NOMO-1 treated with dmso at 0.1 percent for 144 hours (cell line): ENCODE measurements at regions not wholly inside any gene's neighbourhood (a gene's known extent, or its start where the extent isn't known, plus 50 kb on each side); places are given as distances from the start of the nearest gene placed in this dataset.

Source experiments
- DNase-seq: peaks from one replicate; lab custom pipeline; 2025; ENCODE audit not compliant: unreplicated experiment; lab: John Stamatoyannopoulos, UW

DNA sequence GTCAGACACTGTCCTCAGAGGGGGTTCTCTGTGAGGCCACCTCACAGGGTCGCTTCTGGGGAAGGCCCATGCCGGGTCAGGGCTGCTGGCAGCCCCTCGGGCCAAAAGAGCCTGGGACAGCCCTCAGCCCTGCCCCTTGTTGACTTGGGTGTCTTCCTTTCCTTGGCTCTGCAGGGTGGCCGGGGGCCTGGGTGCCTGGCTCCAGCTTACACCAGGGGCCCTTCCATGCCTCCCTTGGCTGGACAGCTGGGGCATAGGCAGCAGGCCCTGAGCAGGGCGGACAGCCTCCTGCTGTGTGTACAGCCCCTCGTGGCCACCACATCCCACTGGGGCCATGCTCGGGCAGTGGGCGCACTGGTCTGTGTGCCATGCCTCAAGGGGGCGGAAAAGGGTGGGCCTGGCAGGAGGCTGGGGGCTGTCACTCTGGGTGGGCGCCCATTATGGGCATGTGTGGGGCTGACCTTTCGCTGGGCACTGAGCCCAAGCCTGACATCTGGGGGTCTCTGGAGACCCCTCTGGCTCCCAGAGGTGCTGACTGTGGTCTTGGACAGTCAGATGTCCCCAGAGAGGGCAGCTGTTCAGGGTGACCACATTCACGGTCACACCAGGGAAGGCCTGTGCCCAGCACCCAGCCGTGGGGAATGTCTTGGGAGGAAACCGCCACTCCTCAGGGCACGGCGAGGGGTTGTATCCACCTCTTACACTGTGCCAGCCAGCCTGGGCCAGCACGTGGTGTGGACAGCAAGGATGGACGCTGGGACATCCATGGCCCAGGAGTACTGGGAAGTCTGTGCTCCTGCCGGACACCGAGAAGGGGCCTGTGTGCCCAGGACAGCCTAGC is 313.3 kb downstream of the TMEM121 start:
- DNase-seq: no peak

DNA sequence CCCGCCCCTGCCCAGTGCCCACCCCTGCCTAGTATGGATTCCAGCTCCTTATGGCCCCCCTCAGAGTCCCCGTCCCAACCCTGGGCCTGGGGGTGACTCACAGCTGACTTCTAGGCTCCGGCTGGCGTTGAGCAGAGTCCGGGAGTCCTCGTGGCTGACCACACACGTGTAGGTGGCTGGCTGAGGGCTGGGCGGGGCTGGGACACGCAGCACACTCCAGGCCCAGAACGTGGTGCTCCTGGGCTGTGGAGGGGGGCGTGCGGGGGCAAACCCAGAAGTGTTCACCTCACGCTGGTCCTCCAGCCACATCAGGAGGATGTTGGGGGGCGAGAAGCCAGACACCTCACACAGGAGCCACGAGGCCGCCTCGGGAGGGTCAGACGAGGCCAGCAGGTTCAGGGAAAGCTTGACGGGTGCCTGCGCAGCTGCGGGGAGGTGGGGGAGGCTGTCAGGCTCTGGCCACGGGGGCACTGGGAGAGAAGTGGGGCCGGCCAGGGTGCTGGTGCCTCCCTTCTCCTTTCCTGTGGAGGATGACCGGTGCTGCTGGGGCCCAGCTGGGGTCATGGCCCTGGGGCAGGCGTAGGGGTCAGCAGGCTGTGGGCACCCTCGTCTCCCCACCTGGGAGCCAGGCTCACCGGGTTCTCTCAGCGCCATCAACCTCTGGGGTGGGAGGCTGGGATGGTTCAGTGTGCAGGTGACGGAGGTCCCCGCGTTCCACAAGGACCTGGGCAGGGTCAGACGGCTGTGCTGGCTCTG is 314.1 kb downstream of the TMEM121 start:
- DNase-seq: no peak

DNA sequence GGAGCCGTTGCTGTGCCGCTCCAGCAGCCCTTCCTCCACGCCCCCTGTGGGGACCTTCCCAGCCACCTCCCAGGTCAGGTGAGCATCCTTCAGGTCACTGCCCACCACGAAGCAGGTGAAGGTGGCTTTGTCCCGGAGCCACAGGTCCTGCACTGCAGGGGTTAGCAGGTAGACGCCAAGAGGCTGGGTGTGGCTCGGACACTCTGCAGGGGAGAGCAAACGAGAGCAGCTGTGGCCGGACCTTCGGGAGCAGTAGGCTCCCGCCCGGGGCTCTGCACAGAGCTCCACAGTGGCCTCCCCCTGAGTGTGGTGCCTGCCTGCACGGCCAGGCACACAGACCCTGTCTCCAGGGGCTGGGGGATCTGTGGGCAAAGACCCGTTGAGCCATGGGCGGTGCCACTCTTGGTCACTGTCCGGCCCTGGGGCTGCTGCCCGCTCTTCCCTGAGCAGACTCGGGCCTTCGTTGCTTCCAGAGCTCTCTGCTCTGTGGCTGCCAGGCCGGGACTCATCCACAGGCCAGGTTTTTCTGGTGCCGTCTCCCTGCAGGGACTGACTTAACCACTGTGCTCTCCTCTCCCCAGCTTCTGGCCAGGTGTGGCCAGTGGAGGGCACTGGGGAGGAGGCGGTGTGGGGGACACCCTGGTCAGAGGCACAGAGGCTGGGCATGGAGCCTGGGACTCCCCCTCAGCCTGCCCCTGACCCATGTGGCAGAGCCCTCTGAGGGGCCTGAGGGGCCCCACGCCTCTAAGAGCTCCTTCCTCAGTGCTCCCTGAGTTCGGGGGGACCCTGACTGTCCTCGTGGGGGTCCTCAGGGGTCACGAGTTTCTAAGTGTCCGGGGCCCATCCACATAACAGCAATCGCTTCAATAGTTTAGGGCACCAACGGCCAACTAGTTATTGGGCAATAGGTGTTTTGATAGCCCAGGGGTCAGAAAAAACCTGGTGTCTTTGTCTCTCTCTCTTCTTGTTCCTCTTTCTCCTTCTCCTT is 314.9 kb downstream of the TMEM121 start:
- DNase-seq: peak; percentile 1

DNA sequence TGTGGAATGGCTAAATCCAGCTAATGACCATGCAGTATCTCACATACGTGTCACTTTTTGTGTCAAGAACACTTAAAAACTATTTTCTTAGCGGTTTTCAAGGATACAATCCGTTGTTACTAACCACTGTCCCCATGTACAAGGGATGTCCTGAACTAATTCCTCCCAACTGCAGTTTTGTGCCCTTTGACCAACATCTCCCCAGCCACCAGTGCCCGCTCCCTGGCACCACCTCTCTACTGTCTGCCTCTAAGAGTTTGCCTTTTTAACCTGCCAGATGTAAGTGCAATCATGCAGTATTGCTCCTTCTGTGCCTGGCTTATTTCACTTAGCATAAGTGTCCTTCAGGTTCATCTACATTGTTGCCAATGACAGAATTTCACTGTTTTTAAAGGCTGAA is 315.7 kb downstream of the TMEM121 start:
- no peak for DNase-seq

DNA sequence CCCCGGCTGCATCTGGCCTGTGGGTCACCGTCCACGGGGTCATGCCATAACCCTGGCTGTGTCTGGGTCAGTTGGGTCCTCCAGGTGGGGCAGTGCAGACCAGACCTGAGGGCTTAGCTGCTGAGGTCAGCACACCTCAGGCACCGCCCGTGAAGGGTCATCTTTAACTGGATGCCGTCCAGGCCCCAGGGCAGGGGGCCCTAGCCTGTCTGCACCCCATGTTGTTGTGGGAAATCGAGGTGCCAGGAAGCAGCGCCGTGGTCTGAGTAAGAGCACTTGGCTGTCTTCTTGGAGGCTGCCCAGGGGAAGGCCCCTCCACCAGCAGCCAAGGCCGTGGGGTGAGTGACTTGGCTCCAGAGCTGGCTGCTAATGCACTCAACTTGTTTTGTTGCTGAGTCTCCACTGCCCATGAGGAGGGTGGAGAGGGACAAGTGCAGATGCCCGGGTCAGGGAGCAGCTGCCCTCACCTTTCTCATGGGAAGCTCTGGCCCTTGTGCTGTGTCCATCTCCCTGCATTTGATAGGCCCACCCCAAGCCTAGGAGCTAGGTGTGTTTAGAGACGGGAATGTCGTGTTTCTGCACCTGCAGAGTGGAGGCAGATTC is 317.2 kb downstream of the TMEM121 start:
- no peak for DNase-seq

DNA sequence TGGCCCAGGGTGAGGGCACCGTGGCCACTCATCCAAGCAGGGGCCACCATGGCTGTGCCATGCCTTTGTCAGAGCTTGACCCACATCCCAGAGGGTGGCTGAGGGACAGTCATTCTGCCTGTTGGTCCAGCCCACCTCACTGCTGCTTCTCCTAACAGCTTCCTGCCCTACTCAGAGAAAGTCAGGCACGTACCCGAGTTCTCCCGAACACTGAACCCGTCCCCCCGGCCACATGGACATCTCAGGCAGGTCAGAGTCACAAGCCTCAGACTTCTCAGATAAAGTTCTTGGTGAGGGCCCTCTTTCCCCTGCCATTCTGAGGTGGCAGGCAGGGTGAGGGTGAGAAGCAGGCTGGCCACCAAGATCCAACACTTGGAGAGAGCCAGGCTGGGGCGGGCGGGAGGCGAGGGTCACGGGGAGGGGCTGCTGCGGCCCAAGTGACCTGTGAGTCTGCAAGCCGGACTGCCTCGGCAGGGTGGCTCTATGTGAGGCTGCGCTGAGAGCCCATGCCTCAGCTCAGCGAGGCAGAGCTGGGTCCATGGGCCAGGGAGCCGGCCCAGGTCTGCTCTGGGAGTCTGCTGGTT is 317.8 kb downstream of the TMEM121 start:
- DNase-seq: no peak

DNA sequence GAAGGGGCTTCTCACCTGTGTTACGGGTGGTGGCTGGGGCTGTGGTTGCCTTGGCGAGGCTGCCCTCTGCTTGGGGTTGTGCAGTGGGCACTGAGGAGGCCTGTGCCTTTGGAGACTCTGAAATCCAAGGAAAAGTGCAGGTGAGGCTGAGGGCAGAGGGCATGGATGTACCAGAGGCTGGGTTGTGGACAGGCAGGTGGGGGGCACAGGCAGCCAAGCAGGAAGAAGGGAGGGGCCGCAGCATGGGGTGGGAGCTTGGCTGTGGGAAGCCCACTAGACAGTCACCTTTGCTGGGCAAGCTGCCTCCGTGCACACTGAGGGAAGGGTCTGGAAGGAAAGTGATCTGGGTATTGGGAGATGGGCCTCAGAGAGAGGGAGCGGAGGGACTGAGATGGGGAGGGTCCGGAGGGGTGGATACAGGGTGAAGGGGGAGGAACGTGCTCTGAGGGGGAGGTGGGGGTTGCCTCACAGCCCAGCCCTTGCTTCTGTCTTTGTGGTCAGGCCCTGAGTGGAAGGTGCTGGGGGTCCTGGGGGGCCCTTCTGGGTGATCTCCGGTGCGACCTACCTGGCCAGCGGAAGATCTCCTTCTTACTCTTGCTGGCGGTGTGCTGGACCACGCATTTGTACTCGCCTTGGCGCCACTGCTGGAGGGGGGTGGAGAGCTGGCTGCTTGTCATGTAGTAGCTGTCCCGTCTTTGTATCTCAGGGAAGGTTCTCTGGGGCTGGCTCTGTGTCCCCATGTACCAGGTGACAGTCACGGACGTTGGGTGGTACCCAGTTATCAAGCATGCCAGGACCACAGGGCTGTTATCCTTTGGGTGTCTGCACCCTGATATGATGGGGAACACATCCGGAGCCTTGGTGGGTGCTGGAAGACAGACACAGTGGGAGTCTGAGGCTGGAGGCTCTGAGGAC is 318.7 kb downstream of the TMEM121 start:
- DNase-seq: no peak

DNA sequence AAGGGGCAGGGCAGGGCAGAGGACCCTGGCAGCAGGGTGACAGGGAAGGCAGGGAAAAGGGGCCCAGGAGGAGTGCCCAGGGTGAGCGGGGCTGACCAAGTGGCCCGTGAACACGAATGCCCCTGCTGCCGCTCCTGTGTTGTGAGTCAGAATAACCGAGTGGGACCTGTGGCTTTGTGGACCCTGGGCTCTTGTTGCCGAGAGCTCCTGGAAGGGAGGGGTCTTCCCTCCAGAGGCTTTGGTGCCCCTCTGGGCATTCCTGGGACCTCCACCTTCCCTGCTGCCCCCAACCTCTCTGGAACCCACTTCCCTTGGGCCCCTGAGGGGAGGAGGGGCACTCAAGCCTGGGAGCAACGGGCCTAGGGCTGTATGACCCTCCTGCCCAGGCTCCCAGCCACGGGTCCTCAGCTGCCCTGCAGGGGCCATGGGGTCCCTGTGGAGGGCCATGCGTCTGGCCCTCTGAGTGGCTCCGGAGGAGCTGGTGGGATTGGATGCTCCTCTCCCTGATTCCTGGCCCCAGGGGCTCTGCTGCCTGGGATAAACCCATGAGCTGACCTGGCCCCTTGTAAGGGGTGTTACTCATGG is 319.4 kb downstream of the TMEM121 start:
- no peak for DNase-seq

DNA sequence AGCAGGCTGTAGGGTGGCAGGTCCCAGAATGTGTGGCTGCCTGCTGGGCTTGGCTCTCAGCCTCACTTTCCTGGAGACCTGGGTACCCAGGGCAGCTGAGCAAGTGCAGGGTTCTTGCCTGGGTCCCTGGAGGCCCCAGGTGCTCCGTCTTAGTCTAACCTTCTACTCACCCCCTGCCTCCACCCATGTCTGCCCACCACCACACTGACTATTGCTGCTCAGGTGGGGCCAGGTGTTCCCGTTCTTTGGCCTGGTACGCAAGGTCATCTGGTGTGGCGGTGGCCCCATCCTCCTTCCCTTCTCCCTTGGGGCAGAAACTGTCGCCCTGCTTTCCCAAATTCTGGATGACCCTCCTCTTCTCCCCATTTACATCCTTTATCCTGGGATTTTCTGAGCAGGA is 319.9 kb downstream of the TMEM121 start:
- no peak for DNase-seq

DNA sequence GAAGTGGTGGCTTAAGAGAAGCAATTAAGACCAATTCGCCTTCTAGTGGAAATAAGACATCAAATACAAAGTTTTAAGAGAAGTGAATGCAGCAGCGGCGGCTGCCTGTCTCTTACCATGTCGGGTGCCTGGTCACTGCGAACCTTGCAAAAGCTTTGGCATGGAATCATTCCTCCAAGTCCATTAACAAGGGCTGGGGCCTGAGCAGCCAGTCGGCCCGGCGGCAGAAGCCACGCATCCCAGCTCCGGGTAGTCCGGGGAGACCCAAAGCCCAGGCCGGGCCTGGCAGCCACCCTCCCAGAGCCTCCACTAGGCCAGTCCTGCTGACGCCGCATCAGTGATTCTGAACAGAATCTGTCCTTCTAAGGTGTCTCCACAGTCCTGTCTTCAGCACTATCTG is 321.0 kb downstream of the TMEM121 start:
- no peak for DNase-seq

DNA sequence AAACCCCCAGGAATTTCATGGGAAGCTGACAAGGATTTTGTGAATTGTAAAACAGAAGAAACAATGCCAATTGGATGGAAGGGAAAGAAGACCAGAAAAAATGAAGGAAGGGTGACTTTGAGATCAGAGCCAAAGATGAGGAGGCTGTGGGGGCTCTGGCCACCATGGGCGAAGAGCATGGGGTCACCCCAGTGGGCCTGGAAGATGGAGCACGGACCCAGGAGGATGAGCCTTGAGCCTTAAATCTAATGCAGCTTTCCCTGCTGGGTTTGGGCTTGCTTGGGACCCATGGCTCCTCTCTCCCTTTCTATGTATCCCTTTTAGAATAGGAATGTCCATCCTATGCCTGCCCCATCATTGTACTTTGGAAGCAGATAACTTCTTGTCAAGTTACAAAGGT is 322.2 kb downstream of the TMEM121 start:
- DNase-seq: no peak

DNA sequence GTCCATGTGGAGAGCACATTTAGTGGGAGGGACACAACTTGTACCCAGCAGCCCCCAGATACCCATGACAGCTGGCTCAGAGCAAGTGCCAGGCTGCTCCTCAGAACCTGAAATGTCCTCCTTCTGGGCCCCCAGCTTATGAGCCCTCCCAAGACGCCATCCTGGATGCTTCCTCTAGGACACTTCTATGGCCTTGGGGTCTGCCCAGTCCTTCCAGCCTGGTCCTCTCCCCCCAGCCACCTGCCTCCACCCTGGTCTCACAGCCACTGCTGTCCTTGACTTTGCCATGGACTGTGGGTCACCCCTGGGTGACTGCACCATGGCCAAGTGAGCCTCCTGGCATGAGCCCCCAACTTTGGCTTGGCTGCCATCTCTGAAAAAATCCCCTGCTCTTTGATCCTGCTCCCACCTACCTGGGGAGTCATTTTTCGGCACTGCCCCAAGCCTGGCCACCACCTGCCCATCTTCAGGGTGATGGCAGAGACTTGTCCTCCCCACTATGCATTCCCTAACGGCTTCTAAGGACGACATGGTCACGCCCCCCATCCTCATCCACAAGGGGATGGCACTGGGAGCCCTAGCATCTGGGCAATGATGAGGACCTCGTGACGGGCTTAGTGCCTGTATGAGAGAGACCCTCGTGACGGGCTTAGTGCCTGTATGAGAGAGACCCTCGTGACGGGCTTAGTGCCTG is 323.7 kb downstream of the TMEM121 start:
- DNase-seq: no peak

DNA sequence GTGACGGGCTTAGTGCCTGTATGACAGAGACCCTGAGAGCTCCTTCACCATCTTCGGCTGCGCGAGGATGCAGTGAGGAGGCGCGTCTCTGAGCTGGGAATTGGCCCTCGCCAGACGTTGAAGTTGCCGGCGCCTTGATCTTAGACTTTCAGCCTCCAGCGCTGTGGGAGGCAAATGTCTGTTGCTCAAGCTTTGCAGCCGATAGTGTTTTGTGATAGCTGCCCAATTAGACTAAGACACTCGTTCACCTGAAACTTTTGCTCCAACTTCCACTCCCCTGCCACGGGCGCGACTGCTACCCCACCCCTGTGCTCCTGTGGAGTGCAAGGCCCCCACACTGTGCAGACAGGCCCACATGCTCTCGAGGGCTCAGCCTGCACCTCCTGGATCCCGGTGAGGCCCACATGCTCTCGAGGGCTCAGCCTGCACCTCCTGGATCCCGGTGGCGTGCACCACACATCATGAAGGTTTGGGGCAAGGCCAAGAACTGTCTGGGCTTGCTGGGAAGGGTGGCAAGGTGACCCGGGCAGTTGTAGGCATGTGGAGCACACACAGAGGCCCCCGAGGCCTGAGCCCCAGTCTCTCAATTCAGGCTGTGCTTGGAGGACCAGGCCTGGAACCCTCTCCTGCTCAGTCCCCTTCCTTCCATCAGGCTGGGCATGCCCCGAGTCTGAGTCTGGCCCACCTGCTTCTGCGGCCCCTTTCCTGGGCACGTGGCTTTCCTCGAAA is 324.6 kb downstream of the TMEM121 start:
- DNase-seq: no peak

DNA sequence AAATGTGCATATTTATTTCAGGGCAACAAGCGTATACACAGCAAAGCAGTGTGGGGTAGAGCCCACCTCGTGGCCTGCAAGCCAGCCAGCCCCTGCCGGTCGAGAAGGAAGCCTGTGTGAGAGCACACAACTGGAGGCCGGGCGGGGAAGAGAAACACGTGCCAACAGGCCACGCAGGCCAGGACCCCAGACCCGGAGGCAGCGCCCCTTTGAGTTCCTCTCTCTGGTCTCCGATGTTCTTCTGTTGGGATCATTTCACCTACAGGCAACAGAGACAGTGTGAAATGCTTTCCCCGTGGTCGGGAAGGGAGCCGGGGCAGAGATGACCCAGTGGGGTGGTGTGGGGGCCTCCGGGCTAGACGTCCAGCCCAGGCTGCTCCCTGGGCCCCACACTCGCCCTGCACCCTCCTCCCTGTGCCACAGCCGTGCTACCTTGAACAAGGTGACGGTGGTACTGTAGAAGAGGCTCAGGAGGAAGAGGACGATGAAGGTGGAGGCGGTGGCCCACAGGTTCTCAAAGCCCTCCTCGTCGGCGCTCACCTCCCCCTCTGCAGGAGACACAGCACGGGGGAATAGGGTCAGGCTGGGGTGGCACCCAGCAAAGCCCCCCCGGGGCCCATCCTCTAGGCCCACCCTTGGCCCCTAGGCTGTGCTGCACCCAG is 325.5 kb downstream of the TMEM121 start:
- DNase-seq: no peak

DNA sequence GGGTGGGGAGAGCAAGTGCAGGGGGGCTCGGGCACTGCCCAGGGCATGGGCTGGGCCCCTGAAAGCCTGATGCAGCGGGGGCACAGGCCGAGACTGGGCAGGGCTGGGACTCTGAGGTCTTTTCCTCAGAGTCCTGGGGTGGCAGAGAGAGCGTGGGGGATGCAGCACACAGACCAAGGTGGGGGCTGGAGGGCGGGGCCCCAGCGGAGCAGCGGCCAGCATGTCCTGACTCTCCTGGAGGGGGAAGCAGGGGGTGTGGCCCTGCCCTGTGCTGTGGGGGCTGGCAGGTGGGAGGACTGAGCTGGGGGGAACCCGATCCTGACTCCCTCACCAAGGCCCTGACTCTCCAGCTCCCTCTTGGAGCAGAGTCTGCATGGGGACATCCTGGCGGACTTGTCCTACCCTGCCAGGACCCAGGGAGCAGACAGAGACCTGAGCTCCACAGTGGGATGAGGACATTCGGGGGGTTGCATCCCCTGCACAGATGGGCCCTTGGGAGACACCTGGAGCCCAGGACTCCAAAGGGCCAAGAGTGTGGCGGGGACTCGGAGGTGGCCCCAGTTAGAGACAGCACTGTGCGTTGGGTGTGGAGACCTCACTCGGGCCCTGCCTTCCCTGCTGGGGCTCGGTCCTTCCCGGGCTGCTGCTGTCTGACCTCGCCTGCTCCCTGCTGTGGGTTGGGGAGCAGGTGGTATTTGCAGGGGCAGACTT is 326.1 kb downstream of the TMEM121 start:
- no peak for DNase-seq

DNA sequence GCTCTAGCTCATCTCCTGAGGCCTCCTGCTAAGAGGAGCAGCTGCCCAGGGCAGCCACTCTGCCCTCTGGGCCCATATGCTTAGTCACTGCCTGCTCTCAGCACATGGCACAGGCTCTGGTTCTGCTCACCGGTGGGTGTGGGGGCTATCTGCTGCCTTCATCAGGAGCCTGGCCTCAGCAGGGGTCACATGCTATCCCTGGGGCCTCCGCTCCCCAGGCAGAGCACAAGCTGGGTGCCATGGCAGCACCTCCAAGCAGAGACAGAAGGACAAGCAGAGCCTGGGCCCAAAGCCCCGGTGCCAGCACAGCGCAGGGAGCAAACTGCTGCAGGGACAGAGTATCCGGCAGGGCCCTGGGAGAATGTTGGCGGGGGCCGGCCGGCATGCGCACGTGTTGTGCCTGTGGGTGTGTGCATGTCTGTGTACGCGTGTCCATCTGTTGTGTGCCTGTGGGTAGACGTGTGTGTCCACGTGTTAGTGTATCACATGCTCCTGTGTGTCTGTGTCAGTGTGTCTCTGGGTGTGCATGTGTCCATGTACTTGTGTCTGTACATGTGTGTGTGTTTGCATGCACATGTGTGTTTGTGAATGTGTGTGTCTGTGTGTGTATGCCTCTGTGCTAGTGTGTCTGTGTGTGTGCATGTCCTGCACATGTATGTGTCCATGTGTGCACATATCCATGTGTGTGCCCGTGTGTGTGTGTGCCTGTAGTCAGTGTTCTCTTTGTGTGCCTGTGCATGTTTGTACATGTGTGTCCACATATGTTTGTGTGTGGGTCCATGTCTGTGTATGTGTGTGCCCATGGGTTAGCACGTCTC is 326.9 kb downstream of the TMEM121 start:
- no peak for DNase-seq
